ENCODE measurements at regions not wholly inside any gene's neighbourhood (a gene's known extent, or its start where the extent isn't known, plus 50 kb on each side); places are given as distances from the start of the nearest gene placed in this dataset.

DNA sequence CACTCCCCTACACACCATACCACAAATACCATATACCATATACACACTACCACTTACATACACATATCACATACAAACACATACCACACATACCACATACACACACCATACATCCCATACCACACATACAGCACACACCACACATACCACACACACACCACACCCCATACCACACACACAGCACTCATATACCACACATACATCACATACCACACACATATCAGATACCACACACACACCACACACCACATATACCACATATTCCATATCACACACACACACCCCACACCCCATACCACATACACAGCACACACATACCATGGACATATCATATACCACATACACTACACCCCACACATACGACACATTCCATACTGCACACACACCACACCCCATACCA, 276.6 kb downstream of the GADD45G start:
- TF ChIP-seq, protein P1, sequence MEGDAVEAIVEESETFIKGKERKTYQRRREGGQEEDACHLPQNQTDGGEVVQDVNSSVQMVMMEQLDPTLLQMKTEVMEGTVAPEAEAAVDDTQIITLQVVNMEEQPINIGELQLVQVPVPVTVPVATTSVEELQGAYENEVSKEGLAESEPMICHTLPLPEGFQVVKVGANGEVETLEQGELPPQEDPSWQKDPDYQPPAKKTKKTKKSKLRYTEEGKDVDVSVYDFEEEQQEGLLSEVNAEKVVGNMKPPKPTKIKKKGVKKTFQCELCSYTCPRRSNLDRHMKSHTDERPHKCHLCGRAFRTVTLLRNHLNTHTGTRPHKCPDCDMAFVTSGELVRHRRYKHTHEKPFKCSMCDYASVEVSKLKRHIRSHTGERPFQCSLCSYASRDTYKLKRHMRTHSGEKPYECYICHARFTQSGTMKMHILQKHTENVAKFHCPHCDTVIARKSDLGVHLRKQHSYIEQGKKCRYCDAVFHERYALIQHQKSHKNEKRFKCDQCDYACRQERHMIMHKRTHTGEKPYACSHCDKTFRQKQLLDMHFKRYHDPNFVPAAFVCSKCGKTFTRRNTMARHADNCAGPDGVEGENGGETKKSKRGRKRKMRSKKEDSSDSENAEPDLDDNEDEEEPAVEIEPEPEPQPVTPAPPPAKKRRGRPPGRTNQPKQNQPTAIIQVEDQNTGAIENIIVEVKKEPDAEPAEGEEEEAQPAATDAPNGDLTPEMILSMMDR (IDR thresholded peaks at IDR 0.05; ENCODE audit: control extremely low read depth in 1 of 3, insufficient read depth in 1 of 3, low read depth in 1 of 3, low read length in 3 of 3), result no peak
- TF ChIP-seq POLR2A (IDR thresholded peaks at IDR 0.05; ENCODE audit: control extremely low read depth in 1 of 2, low read depth in 2 of 2, low read length in 2 of 2) (no peak), RNF2 (IDR thresholded peaks at IDR 0.05; ENCODE audit: borderline replicate concordance, low read depth, low read length, missing control alignments, poor library complexity, severe bottlenecking) (peak; percentile 6), SP2 (IDR thresholded peaks at IDR 0.05; ENCODE audit: low read length) (no peak), POLR2AphosphoS5 (IDR thresholded peaks at IDR 0.05; ENCODE audit: low read depth, low read length) (no peak), EP300 (IDR thresholded peaks at IDR 0.05; ENCODE audit: borderline replicate concordance in 1 of 2, low read depth in 2 of 2, low read length in 2 of 2) (no peak), YY1 (IDR thresholded peaks at IDR 0.05; ENCODE audit: low read depth, low read length) (no peak), GABPA (IDR thresholded peaks at IDR 0.05; ENCODE audit: borderline replicate concordance, insufficient read depth, low read length) (no peak)

All from H1 (cell line).